HUES48 (cell line): ENCODE measurements at regions not wholly inside any gene's neighbourhood (a gene's known extent, or its start where the extent isn't known, plus 50 kb on each side); places are given as distances from the start of the nearest gene placed in this dataset.

Experiments used
- H3K27ac ChIP-seq: one replicate; pipeline ENCODE4 v1.7.0; 2013; ENCODE audit warnings: low read depth, low read length, inconsistent platforms
- H3K27me3 ChIP-seq: 2 replicates; pipeline ENCODE4 v1.6.1; 2013; ENCODE audit warnings: mild to moderate bottlenecking, low read length; ENCODE audit not compliant: control insufficient read depth, insufficient read depth
- H3K36me3 ChIP-seq: 2 replicates; pipeline ENCODE4 v1.6.1; 2013; ENCODE audit warnings: low read length; ENCODE audit not compliant: control insufficient read depth, insufficient read depth
- H3K4me1 ChIP-seq: 2 replicates; pipeline ENCODE4 v1.6.1; 2013; ENCODE audit warnings: mild to moderate bottlenecking, low read length; ENCODE audit not compliant: control insufficient read depth, insufficient read depth
- H3K4me3 ChIP-seq: 2 replicates; pipeline ENCODE4 v1.5.1; 2013; ENCODE audit warnings: mild to moderate bottlenecking, low read depth, low read length
- H3K9ac ChIP-seq: 2 replicates; pipeline ENCODE4 v1.6.1; 2013; ENCODE audit warnings: mild to moderate bottlenecking, low read depth, low read length, moderate library complexity
- H3K9me3 ChIP-seq: 2 replicates; pipeline ENCODE4 v1.6.1; 2013; ENCODE audit warnings: low read length; ENCODE audit not compliant: control insufficient read depth, insufficient read depth

DNA sequence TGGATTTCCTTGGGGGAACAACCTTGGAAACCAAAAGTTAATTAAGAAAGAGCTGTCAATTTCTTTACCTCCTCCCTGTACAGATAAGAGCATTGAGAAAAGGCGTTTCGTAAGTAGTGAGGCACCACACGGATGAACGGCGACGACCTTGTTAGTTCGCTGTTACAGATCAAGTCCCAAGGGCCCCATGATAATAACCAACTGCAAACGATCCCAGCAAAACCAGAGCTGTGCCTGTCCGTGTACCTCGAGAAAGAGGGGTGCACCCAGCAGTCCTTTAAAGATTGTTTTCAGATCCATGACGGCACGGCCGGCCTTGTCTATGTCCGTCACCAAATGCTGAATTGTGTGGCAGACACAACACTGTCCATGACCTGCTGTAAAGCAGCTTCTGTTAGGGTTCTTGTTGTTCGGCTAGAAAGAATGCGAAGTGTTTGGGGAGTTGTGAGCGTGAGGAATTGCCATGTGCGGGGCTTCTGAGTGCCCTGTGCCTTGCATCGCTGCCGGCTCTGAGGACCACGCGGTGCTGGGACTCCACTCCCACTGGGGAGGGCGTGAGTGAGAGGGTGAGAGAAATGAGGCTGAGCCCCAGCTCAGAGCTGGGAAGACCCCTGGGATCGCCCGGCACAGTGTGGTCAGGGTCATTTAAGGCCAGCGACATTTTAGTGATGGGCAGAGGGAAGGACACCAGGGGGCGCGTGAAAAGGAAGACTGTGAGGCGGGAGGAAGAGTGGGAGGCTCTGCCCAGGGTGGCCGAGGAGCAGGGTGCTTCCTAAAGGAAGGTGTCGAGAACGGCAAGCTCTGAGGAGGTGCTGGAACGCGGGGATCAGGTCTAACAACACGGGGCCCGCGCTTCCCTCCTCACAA is 136.8 kb upstream of the RPS6KA2 start:
- no peak overlapping the region for H3K4me3 ChIP-seq
- H3K4me1 ChIP-seq = peaks cover 22% of the 10 kb centered on the region
- peaks cover 2% of the 10 kb centered on the region; the same call in 1 of the 2 replicates for H3K27me3 ChIP-seq

DNA sequence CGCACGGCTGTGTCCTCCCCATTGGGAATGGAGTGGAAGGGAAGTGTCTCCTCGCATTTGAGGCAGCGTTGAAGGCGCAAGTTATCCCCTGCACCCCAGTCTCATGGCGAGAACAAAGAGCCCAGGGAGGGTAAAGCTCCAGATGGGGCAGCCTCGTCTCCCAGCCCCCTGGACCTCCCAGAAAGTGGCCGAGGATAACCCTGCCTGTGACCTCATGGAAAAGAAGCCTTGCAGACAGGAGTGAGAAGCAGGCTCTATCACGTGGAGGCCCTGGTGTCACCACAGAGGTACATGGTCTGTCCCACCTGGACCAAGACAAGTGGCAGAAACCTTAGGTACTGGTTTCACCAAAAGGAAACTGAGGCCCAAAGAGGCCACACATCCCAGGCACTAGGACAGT is 134.8 kb upstream of the RPS6KA2 start:
- no peak overlapping the region for H3K27ac ChIP-seq
- H3K27me3 ChIP-seq = peaks cover 8% of the 10 kb centered on the region; the same call in 1 of the 2 replicates
- H3K36me3 ChIP-seq = no peaks in the 10 kb centered on the region
- H3K4me3 ChIP-seq = no peak overlapping the region
- H3K9me3 ChIP-seq = no peaks in the 10 kb centered on the region
- peaks cover 30% of the 10 kb centered on the region for H3K4me1 ChIP-seq
- no peak overlapping the region for H3K9ac ChIP-seq

More for the DNA sequence above, 136.8 kb upstream of the RPS6KA2 start:
- no peak overlapping the region for H3K9ac ChIP-seq
- H3K36me3 ChIP-seq = no peaks in the 10 kb centered on the region
- no peak overlapping the region for H3K27ac ChIP-seq
- H3K9me3 ChIP-seq = no peaks in the 10 kb centered on the region

DNA sequence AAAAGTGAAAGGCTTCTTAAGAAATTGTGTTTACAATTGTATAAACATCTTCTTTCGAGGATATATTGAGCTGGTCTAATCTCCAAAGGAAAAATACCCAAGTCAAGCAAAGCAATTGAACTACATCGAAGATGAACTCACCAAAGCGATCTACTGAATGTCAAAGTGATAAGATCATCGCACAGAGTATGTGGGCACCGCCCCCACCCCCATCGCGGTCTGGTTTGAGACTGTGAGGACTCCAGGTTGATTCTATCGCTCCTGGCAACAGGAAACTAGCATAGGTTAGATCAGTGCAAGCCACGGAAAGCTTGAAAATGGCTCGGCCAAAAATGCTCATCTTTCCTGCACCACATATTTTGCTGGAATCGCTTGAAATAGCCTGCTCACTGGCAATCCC is 133.2 kb upstream of the RPS6KA2 start:
- no peak overlapping the region for H3K4me3 ChIP-seq
- H3K27ac ChIP-seq = no peak overlapping the region
- no peaks in the 10 kb centered on the region for H3K36me3 ChIP-seq
- H3K27me3 ChIP-seq = peaks cover 12% of the 10 kb centered on the region; the same call in 1 of the 2 replicates
- peaks cover 28% of the 10 kb centered on the region for H3K4me1 ChIP-seq
- H3K9ac ChIP-seq = no peak overlapping the region
- H3K9me3 ChIP-seq = no peaks in the 10 kb centered on the region

DNA sequence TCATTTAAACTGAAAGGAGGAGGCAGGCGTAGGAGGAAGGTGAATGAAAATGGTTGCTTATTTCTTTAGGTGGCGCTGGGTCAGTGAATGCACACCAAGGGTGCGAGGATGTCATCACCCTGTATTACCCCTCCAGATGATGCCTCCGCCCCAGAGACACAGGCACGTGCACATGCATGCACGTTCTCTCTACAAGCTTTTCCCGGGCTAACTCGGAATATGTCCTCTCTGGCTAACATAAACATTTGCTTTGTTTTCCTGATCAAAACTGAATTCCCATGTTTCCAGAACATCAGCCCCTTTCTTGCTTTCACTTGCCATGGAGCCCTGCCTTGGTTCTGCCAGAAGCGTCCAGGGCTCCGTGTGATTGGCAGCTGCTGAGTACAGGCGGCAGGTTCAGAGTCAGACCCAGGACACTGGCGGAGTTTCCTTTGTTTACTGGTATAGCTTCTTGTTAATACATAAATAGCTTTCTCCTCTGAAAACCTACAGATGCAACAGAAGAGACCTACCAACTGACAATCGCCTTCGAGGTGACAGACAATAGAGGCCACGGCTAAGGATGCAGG is 131.2 kb upstream of the RPS6KA2 start:
- peaks cover 47% of the 10 kb centered on the region for H3K4me1 ChIP-seq
- no peak overlapping the region for H3K4me3 ChIP-seq
- H3K27me3 ChIP-seq = peaks cover 12% of the 10 kb centered on the region; the same call in 1 of the 2 replicates
- H3K9ac ChIP-seq = no peak overlapping the region
- no peaks in the 10 kb centered on the region for H3K9me3 ChIP-seq
- H3K36me3 ChIP-seq = no peaks in the 10 kb centered on the region
- H3K27ac ChIP-seq = peak overlapping the region; percentile 44

DNA sequence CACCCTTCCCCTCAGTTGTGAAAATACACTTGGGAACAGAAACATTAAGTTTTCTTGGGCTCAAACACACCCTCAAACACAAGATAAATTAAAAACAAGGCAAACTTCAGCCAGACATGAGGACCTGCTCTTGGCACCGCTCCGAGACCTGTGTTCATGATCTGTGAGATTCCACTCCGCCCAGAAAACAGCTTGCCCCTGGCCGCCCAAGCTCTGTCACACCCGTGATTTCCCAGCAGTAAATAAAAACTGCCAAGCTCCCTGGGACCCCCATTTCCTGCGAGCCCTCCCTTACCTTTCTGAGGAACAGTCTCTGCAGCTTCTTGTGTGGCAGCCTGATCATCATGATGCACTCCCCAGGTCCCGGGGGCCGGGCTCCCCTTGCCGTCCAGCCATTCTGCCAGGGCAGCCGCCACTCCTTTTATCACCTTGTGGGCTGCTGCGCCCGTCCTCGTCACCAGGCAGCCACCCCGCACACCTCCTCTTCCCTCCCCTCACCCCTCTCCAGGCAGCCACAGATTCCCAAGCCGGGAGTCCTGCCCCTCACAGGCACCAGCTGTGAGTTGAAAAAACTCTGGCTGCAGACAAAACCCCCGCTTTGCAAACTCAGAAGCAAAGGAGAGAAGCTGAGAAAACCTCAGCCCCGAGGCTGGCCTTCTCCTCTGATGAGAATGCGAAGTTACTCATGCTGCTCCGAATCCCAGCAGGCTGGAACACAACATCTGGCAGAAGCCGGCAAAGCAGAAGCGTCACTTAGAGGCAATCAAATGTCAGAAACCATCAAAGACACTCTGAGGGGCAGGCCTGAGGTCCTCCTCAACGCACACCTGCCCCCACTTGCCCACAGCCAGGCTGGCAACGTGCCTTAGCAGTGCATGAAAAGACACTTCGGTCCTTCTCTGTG is 130.4 kb upstream of the RPS6KA2 start:
- H3K4me3 ChIP-seq = peak overlapping the region; percentile 16; the same call in 1 of the 2 replicates
- peak overlapping the region; percentile 44 for H3K27ac ChIP-seq
- H3K36me3 ChIP-seq = no peaks in the 10 kb centered on the region
- H3K9ac ChIP-seq = no peak overlapping the region
- H3K9me3 ChIP-seq = no peaks in the 10 kb centered on the region
- H3K27me3 ChIP-seq = peaks cover 12% of the 10 kb centered on the region; the same call in 1 of the 2 replicates
- peaks cover 49% of the 10 kb centered on the region for H3K4me1 ChIP-seq

DNA sequence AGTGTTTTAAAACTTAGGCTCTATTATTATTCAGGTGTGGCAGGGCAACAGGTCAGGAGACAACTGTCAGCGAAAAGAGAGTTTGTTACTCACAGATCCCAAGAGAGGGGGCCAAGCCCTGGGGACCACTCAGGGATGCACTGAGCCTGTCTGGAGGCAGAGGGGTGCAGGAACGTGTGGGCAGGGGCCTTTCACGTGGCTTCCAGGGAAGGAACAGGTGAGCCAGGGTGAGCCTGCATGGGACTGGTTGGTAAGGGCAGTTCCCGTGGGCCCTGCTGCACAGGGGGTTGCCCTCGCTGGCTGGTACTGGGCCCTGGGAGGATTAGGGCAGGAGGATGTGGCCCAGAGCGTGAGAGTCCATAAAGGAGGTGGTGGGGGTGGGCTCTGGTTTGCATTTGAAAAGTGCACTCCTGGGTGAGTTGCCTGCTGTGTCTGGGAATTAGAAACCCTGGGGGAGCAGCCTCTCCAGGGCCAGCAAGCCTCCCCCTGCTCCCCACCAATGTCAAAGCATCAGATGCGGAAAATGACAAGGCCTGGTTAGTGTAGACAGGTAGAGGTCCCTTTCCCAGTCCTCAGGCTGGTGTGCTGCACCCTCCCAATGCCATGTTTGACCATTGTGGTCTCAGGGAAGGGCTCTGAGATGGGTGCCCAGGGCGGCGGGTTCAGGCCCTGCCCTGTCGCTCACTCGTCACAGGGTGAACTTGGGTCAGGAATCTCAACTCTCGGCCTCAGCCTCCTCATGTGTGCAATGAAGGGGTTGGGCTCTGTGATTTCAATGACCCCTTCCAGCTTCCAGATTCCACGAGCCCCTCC is 127.4 kb upstream of the RPS6KA2 start:
- H3K27ac ChIP-seq = peak overlapping the region; percentile 36
- no peak overlapping the region for H3K9ac ChIP-seq
- H3K4me1 ChIP-seq = peaks cover 53% of the 10 kb centered on the region
- H3K9me3 ChIP-seq = no peaks in the 10 kb centered on the region
- H3K4me3 ChIP-seq = no peak overlapping the region
- H3K36me3 ChIP-seq = no peaks in the 10 kb centered on the region
- peaks cover 12% of the 10 kb centered on the region; the same call in 1 of the 2 replicates for H3K27me3 ChIP-seq

DNA sequence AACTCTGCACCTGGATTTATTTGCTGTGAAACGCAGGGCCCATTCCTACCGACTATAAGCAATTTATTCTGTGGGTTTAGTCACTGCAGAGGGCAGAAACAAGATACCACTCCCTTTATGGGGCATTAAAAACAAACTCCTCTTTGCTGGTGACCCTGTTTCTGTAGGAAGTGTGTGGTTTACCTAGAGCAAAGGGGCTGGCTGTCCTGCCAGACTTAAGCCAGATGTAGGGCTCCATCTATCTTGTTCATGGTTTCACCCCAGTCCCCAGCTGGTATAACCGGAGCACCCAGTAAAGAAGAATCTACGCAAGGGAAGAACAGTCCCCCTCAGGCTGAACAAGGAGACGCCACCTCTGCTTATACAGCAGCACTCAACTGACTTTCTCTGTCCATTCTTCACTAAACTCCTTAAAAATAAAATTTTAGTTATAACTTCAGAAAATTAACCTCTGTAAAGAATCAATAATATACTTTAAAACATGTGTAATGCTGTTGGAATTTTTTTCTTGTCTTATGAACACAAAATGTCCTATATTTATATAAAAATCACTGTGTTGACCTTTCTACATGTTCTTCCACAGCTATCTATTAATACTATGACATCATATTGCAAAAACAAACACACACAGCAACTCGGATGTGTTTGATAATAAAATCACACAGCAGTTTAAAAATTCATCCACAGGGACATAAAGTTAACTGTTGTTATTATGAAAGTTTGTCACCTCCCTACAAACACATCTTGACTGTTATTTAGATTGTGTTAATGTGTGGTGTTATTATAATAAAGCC is 126.1 kb upstream of the RPS6KA2 start:
- Histone ChIP-seq H3K9me3 (no peaks in the 10 kb centered on the region), H3K9ac (no peak overlapping the region), H3K27me3 (peaks cover 9% of the 10 kb centered on the region; the same call in 1 of the 2 replicates), H3K4me1 (peaks cover 48% of the 10 kb centered on the region), H3K4me3 (no peak overlapping the region), H3K27ac (no peak overlapping the region), H3K36me3 (no peaks in the 10 kb centered on the region)

DNA sequence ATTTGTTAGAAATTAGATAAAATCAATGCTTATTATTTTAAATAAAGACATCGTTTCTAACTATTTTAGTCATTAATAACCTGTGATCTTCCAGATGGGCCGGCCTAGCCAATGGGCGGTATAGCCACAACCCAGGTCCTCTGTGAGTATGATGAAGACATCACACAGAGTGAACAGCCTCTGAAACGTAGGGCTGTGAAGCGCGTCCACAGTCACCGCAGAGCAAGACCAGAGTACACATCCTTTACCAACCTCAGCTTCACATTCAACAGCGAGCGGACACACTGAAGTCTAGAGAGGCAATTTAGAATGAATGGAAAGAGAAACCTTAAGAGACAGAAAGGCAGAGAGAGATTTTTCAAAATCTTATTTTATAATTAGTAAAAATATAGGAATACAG is 125.0 kb upstream of the RPS6KA2 start:
- Histone ChIP-seq H3K27ac (no peak overlapping the region), H3K4me3 (no peak overlapping the region), H3K36me3 (no peaks in the 10 kb centered on the region), H3K9me3 (no peaks in the 10 kb centered on the region), H3K9ac (no peak overlapping the region), H3K27me3 (peaks cover 7% of the 10 kb centered on the region; the same call in 1 of the 2 replicates), H3K4me1 (peaks cover 46% of the 10 kb centered on the region)

DNA sequence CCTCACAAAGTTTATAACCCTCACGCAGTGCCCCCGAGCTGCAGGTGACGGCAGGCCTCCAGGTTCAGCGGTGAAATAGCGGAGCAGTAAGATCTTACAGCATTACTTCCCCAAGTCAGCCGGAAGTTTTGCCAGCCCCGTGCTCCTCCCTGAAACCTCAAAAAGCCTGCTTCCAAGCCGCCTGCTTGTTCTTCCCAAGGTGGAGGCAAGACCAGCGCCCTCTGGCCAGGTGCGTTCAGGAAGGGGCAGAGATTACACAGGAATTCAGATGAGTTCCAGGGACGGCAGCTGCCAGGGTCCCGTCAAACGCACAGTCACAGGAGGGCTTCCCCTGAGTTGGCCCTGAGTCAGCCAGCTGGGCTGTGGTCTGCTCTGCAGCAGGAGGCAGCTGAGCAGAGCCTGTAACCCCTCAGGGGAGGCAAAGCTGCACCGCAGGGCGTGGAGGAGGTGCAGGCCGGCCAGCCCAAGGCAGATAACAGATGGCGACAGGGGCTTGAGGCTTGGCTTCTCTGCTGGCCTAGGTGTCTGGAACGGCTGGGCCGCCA is 124.1 kb upstream of the RPS6KA2 start:
- Histone ChIP-seq H3K4me3 (no peak overlapping the region), H3K4me1 (peaks cover 44% of the 10 kb centered on the region), H3K9me3 (no peaks in the 10 kb centered on the region), H3K27ac (no peak overlapping the region), H3K36me3 (no peaks in the 10 kb centered on the region), H3K9ac (no peak overlapping the region), H3K27me3 (peaks cover 4% of the 10 kb centered on the region; the same call in 1 of the 2 replicates)
